ENCODE measurements at regions not wholly inside any gene's neighbourhood (a gene's known extent, or its start where the extent isn't known, plus 50 kb on each side); places are given as distances from the start of the nearest gene placed in this dataset.
"Not testable (repeated sequence)": the region's sequence is repeated elsewhere in the genome, so short reads cannot be mapped to it uniquely, and the experiment has no call there.

GRCh38 chr11:92099183-92099582, 125.4 kb upstream of the FAT3 start:
- DNase-seq: no peak
- intact Hi-C loops (cut with DNase I; ENCODE audit: low total_unique reads) (no loop called here), in situ Hi-C loops (cut with MboI; ENCODE audit: low sequenced_read_pairs in 4 of 4) (no loop called here)
- Histone ChIP-seq H3K4me1 (no peaks in the 10 kb centered on the region), H3K27ac (no peak overlapping the region), H3K36me3 (no peaks in the 10 kb centered on the region), H3K4me3 (no peak overlapping the region), H3K27me3 (no peaks in the 10 kb centered on the region), H3K9me3 (no peaks in the 10 kb centered on the region)
- no peak for ATAC-seq
- no peak for TF ChIP-seq CTCF (IDR thresholded peaks at IDR 0.05 in 4 of 5, conservative IDR thresholded peaks at IDR 0.05 in 1 of 5)
- TF ChIP-seq POLR2A (IDR thresholded peaks at IDR 0.05): no peak

GRCh38 chr11:92098172-92098571, 126.4 kb upstream of the FAT3 start:
- intact Hi-C loops (cut with DNase I; ENCODE audit: low total_unique reads) (no loop called here), in situ Hi-C loops (cut with MboI; ENCODE audit: low sequenced_read_pairs in 4 of 4) (no loop called here)
- Histone ChIP-seq H3K4me3 (no peak overlapping the region), H3K27me3 (no peaks in the 10 kb centered on the region), H3K4me1 (no peaks in the 10 kb centered on the region), H3K27ac (no peak overlapping the region), H3K9me3 (no peaks in the 10 kb centered on the region), H3K36me3 (no peaks in the 10 kb centered on the region)
- ATAC-seq (no peak), DNase-seq (no peak)
- no peak for TF ChIP-seq CTCF (IDR thresholded peaks at IDR 0.05 in 4 of 5, conservative IDR thresholded peaks at IDR 0.05 in 1 of 5)

- Histone ChIP-seq H3K4me1 (no peaks in the 10 kb centered on the region), H3K36me3 (no peaks in the 10 kb centered on the region), H3K9me3 (no peaks in the 10 kb centered on the region), H3K27ac (no peak overlapping the region), H3K4me3 (no peak overlapping the region), H3K27me3 (no peaks in the 10 kb centered on the region)
- in situ Hi-C loops (cut with MboI; ENCODE audit: low sequenced_read_pairs in 4 of 4): no loop called here
- TF ChIP-seq CTCF (IDR thresholded peaks at IDR 0.05 in 4 of 5, conservative IDR thresholded peaks at IDR 0.05 in 1 of 5): no peak
- no peak for TF ChIP-seq POLR2A (IDR thresholded peaks at IDR 0.05)
- no peak for DNase-seq
- intact Hi-C loops (cut with DNase I; ENCODE audit: low total_unique reads): no loop called here
- ATAC-seq: no peak
Measured at GRCh38 chr11:92087725-92088537, 136.7 kb upstream of the FAT3 start.

DNA sequence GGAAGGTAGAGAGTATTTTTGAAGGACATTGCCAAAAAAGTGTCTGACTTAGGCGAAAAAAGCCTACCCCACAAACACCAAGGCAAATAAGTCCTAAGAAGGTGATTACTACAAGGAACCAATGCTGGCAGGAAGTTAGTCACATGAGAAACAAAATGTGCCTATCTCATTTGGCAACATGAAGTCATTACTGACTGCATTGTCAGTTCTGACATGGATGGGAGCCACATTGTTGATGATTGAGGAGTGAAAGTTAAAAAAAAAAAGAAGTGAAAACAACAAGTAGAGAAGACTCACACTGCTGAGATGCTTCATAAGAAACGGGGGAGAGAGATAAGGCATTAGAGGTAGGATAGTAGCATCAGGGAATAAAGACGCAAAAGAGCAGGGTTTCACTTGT, 141.5 kb upstream of the FAT3 start:
- DNase-seq (no peak), ATAC-seq (no peak)
- no peaks in the 10 kb centered on the region for H3K9me3 ChIP-seq
- TF ChIP-seq CTCF (IDR thresholded peaks at IDR 0.05 in 4 of 5, conservative IDR thresholded peaks at IDR 0.05 in 1 of 5) (no peak), POLR2A (IDR thresholded peaks at IDR 0.05) (no peak)
- in situ Hi-C loops (cut with MboI; ENCODE audit: low sequenced_read_pairs in 4 of 4) (no loop called here), intact Hi-C loops (cut with DNase I; ENCODE audit: low total_unique reads) (no loop called here)
- H3K27me3 ChIP-seq: no peaks in the 10 kb centered on the region
- no peaks in the 10 kb centered on the region for H3K4me1 ChIP-seq
- H3K27ac ChIP-seq: no peak overlapping the region
- H3K4me3 ChIP-seq: no peak overlapping the region
- no peaks in the 10 kb centered on the region for H3K36me3 ChIP-seq

GRCh38 chr11:92082652-92083051, 142.0 kb upstream of the FAT3 start:
- Histone ChIP-seq H3K36me3 (no peaks in the 10 kb centered on the region), H3K27me3 (no peaks in the 10 kb centered on the region), H3K4me3 (no peak overlapping the region), H3K27ac (no peak overlapping the region), H3K9me3 (no peaks in the 10 kb centered on the region), H3K4me1 (no peaks in the 10 kb centered on the region)
- in situ Hi-C loops (cut with MboI; ENCODE audit: low sequenced_read_pairs in 4 of 4) (no loop called here), intact Hi-C loops (cut with DNase I; ENCODE audit: low total_unique reads) (no loop called here)
- ATAC-seq: no peak
- TF ChIP-seq POLR2A (IDR thresholded peaks at IDR 0.05) (no peak), CTCF (IDR thresholded peaks at IDR 0.05 in 4 of 5, conservative IDR thresholded peaks at IDR 0.05 in 1 of 5) (no peak)
- no peak for DNase-seq

DNA sequence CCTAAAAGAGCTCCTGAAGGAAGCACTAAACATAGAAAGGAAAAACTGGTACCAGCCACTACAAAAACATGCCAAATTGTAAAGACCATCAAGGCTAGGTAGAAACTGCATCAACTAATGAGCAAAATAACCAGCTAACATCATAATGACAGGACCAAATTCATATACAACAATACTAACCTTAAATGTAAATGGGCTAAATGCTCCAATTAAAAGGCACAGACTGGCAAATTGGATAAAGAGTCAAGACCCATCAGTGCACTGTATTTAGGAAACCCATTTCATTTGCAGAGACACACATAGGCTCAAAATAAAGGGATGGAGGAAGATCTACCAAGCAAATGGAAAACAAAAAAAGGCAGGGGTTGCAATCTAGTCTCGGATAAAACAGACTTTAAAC, 150.1 kb upstream of the FAT3 start:
- H3K4me1 ChIP-seq; H3K27me3 ChIP-seq; H3K9me3 ChIP-seq; in situ Hi-C loops (cut with MboI; ENCODE audit: low sequenced_read_pairs in 4 of 4); H3K36me3 ChIP-seq; ATAC-seq; H3K27ac ChIP-seq; H3K4me3 ChIP-seq; DNase-seq; intact Hi-C loops (cut with DNase I; ENCODE audit: low total_unique reads): not testable (repeated sequence)
